Liver (tissue), 8 donors: ENCODE measurements at regions not wholly inside any gene's neighbourhood (a gene's known extent, or its start where the extent isn't known, plus 50 kb on each side); places are given as distances from the start of the nearest gene placed in this dataset.

Source experiments
- DNase-seq: peaks from one replicate; pipeline ENCODE4 v3.0.0-alpha.2; 2017; ENCODE audit warnings: low spot score
- H3K27ac ChIP-seq, 2 donors: one replicate each; pipeline ENCODE4 v1.7.0; 2013; ENCODE audit warnings: inconsistent platforms in 2 of 2, low read length in 2 of 2, control low read depth in 1 of 2, low read depth in 1 of 2, mild to moderate bottlenecking in 1 of 2
- H3K27me3 ChIP-seq, 4 donors: one replicate each; pipeline versions ENCODE4 v1.6.1 to v1.7.0; 2013; ENCODE audit warnings: low read length in 3 of 4, inconsistent platforms in 1 of 4, mild to moderate bottlenecking in 1 of 4, moderate library complexity in 1 of 4; ENCODE audit not compliant: control insufficient read depth in 4 of 4, insufficient read depth in 4 of 4
- H3K36me3 ChIP-seq, 4 donors: one replicate each; pipeline versions ENCODE4 v1.6.1 to v1.7.0; 2013; ENCODE audit warnings: low read length in 3 of 4, mild to moderate bottlenecking in 3 of 4, low read depth in 1 of 4, moderate library complexity in 1 of 4; ENCODE audit not compliant: control insufficient read depth in 4 of 4, insufficient read depth in 3 of 4
- H3K4me1 ChIP-seq, 4 donors: one replicate each; pipeline versions ENCODE4 v1.6.1 to v1.7.0; 2013; ENCODE audit warnings: low read length in 3 of 4, mild to moderate bottlenecking in 3 of 4, moderate library complexity in 1 of 4; ENCODE audit not compliant: control insufficient read depth in 4 of 4, insufficient read depth in 4 of 4
- H3K4me3 ChIP-seq, 3 donors: one replicate each; pipeline versions ENCODE4 v1.6.1 to v1.7.0; 2013; ENCODE audit warnings: low read length in 3 of 3, control low read depth in 1 of 3, low read depth in 1 of 3, mild to moderate bottlenecking in 1 of 3
- H3K9ac ChIP-seq, 2 donors: one replicate each; pipeline ENCODE4 v1.7.0; 2013; ENCODE audit warnings: low read length in 2 of 2, mild to moderate bottlenecking in 2 of 2, moderate library complexity in 2 of 2, control low read depth in 1 of 2, low read depth in 1 of 2
- H3K9me3 ChIP-seq, 4 donors: one replicate each; pipeline versions ENCODE4 v1.6.1 to v1.7.0; 2013; ENCODE audit warnings: low read length in 3 of 4; ENCODE audit not compliant: control insufficient read depth in 4 of 4
- CTCF ChIP-seq: fragments of 150-350 bp; IDR thresholded peaks from 2 replicates; pipeline ENCODE4 v1.5.1; 2017; ENCODE audit warnings: improper control_type of control experiment, low read depth, low read length; ENCODE audit not compliant: missing input control
- EGR1 ChIP-seq, 2 donors: IDR thresholded peaks; 2 replicates each; pipeline ENCODE4 v1.6.1; 2016 to 2018; ENCODE audit warnings: antibody characterized with exemption in 2 of 2, low read depth in 2 of 2
- FOXA1 ChIP-seq: IDR thresholded peaks from 2 replicates; pipeline ENCODE4 v1.6.1; 2016; ENCODE audit warnings: antibody characterized with exemption
- FOXA2 ChIP-seq: IDR thresholded peaks from 2 replicates; pipeline ENCODE4 v1.6.1; 2016; ENCODE audit warnings: antibody characterized with exemption
- GABPA ChIP-seq, 2 donors: IDR thresholded peaks in 1 of 2; conservative IDR thresholded peaks in 1 of 2; 2 replicates each; pipeline ENCODE4 v1.6.1; 2016; ENCODE audit warnings: antibody characterized with exemption in 2 of 2, mild to moderate bottlenecking in 1 of 2, moderate library complexity in 1 of 2
- HNF4G ChIP-seq: IDR thresholded peaks from 2 replicates; pipeline ENCODE4 v1.6.1; 2016; ENCODE audit warnings: antibody characterized with exemption
- JUND ChIP-seq, 2 donors: IDR thresholded peaks; 2 replicates each; pipeline ENCODE4 v1.6.1; 2016; ENCODE audit warnings: antibody characterized with exemption in 2 of 2
- MAX ChIP-seq: IDR thresholded peaks from 2 replicates; pipeline ENCODE4 v1.6.1; 2016; ENCODE audit warnings: antibody characterized with exemption
- NR2F2 ChIP-seq: IDR thresholded peaks from 2 replicates; pipeline ENCODE4 v1.6.1; 2016; ENCODE audit warnings: antibody characterized with exemption
- RAD21 ChIP-seq, 2 donors: IDR thresholded peaks; 2 replicates each; pipeline ENCODE4 v1.6.1; 2016; ENCODE audit warnings: antibody characterized with exemption in 2 of 2, mild to moderate bottlenecking in 2 of 2
- RXRA ChIP-seq, 2 donors: IDR thresholded peaks; 2 replicates each; pipeline ENCODE4 v1.6.1; 2017 to 2018; ENCODE audit warnings: antibody characterized with exemption in 2 of 2, mild to moderate bottlenecking in 1 of 2
- TAF1 ChIP-seq: conservative IDR thresholded peaks from 2 replicates; pipeline ENCODE4 v1.6.1; 2016; ENCODE audit warnings: antibody characterized with exemption, mild to moderate bottlenecking
- YY1 ChIP-seq: IDR thresholded peaks from 2 replicates; pipeline ENCODE4 v1.6.1; 2016; ENCODE audit warnings: antibody characterized with exemption, mild to moderate bottlenecking
- ZBTB33 ChIP-seq: IDR thresholded peaks from 2 replicates; pipeline ENCODE4 v1.6.1; 2016; ENCODE audit warnings: antibody characterized with exemption
- WGBS: extraction: QIAGEN DNeasy Blood & Tissue Kit; methylation state at CpG from one replicate; pipeline ENCODE4 v1.1.7; 2013; 5-methylcytosine and 5-hydroxymethylcytosine counted together
- donor health status: healthy.
- donor health status: healthy.
- donor health status: healthy.
- donor health status: healthy.
- donor health status: healthy.

GRCh38 chr4:174036576-174036975 is 246.9 kb downstream of the FBXO8 start:
- no peaks in the 10 kb centered on the region for H3K36me3 ChIP-seq
- TF ChIP-seq TAF1 (no peak), YY1 (no peak), ZBTB33 (no peak), RAD21 (IDR thresholded peaks at IDR 0.05) (no peak), GABPA (IDR thresholded peaks at IDR 0.05 in 1 of 2, conservative IDR thresholded peaks at IDR 0.05 in 1 of 2) (no peak), FOXA1 (no peak), MAX (no peak), RXRA (IDR thresholded peaks at IDR 0.05) (no peak)
- WGBS, result 74% methylated on average over 4 of the region's 4 CpGs
- no peaks in the 10 kb centered on the region for H3K9me3 ChIP-seq
- H3K4me1 ChIP-seq, result no peaks in the 10 kb centered on the region
- H3K27ac ChIP-seq, result no peak overlapping the region
- no peak for DNase-seq
- no peak overlapping the region for H3K9ac ChIP-seq
- H3K27me3 ChIP-seq, result peaks cover 0 to 2% (median 0%) of the 10 kb centered on the region in 4 donors
- H3K4me3 ChIP-seq, result no peak overlapping the region

GRCh38 chr4:174036111-174036510 is 247.4 kb downstream of the FBXO8 start:
- 50% methylated on average over 2 of the region's 2 CpGs for WGBS
- Histone ChIP-seq H3K9me3 (no peaks in the 10 kb centered on the region), H3K36me3 (no peaks in the 10 kb centered on the region), H3K4me1 (no peaks in the 10 kb centered on the region), H3K27ac (no peak overlapping the region), H3K9ac (no peak overlapping the region), H3K27me3 (peaks cover 0 to 2% (median 0%) of the 10 kb centered on the region in 4 donors), H3K4me3 (no peak overlapping the region)
- TF ChIP-seq FOXA1 (no peak), YY1 (no peak), NR2F2 (no peak), JUND (IDR thresholded peaks at IDR 0.05) (no peak), ZBTB33 (no peak), CTCF (no peak), EGR1 (IDR thresholded peaks at IDR 0.05; ENCODE audit: low read depth in 2 of 2) (no peak), HNF4G (no peak), FOXA2 (no peak), MAX (no peak)
- no peak for DNase-seq
